HG02759 (cell line): ENCODE measurements at regions not wholly inside any gene's neighbourhood (a gene's known extent, or its start where the extent isn't known, plus 50 kb on each side); places are given as distances from the start of the nearest gene placed in this dataset.
"Not testable (repeated sequence)": the region's sequence is repeated elsewhere in the genome, so short reads cannot be mapped to it uniquely, and the experiment has no call there.

ENCODE experiments used
- ATAC-seq: cut with Tn5 transposase; IDR thresholded peaks from one replicate; pipeline ENCODE4 v1.9.1; 2021; ENCODE audit warnings: mild to moderate bottlenecking, moderate library complexity; ENCODE audit not compliant: unreplicated experiment

DNA sequence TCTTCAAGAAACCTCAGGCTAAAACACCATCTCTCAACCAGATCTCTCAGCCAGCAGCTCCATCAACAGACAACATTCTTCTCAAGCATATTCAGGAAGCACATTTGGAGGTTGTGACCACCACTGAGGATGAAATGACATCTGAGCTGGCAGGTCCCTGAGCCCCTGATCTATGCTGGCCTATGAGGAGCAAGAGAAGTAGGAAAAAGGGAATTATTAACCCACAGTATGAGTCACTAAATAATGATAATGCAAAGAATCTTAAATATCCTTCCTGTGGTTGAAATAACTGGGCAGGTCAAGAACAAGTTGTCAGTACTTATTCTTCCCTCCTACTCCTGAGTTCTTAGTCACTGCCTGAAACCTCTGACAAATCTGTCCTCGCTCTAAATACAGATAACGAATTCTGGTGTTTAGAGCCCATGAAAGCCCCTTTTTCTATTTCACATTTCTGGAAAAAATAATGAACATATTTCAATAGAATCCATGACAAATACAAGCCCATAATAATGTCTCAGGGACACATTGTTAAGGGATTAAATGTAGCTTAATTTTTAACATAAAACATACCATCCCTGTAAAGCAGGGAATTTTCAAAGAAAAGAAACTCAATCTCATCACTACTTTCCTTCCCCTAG, 225.8 kb upstream of the IRS2 start:
- no peak for ATAC-seq

GRCh38 chr13:110010404-110011138, 224.2 kb upstream of the IRS2 start:
- no peak for ATAC-seq

GRCh38 chr13:110008816-110009215, 222.4 kb upstream of the IRS2 start:
- no peak for ATAC-seq

DNA sequence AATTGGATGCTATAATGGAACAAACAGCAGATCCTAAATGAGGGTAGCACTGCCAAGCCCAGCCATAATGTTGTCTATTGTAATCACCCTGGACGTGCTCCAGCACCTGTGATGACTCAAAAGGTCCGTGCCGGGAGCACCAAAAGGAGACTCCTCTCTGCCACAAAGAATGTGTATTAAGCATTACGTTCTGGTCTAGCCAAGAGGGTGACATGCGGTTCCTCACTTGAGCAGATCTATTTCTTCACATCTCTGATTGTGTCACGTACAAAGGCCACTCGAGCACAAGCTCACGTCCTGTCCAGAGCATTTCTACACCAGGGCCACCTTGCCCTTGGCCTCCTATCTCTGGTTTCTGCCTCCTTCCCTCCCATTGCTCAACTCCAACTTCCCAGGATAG, 219.9 kb upstream of the IRS2 start:
- ATAC-seq: no peak

- ATAC-seq: no peak
These were observed 219.2 kb upstream of the IRS2 start for GRCh38 chr13:110005563-110005962.

DNA sequence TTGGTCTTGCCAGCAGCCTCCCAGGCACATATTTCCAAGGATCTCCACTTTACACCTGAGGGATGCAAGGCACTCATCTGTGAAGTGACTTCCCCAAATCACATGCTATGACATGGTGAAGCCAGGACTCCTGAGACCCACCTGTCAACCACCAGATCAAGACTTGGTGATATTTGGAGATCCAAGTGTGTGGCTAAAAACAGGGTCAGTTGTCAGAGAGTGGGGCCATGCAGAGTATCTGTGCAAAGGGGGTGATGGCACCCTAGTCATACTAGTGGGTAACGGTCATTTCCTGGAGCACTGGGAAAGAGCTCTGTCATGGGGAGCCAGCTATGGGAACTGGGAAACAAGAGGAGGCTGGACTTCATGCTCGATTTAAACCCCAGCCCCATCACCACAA, 218.4 kb upstream of the IRS2 start:
- no peak for ATAC-seq

GRCh38 chr13:110001670-110002275, 215.4 kb upstream of the IRS2 start:
- ATAC-seq: no peak

GRCh38 chr13:110000534-110001345, 214.4 kb upstream of the IRS2 start:
- no peak for ATAC-seq

DNA sequence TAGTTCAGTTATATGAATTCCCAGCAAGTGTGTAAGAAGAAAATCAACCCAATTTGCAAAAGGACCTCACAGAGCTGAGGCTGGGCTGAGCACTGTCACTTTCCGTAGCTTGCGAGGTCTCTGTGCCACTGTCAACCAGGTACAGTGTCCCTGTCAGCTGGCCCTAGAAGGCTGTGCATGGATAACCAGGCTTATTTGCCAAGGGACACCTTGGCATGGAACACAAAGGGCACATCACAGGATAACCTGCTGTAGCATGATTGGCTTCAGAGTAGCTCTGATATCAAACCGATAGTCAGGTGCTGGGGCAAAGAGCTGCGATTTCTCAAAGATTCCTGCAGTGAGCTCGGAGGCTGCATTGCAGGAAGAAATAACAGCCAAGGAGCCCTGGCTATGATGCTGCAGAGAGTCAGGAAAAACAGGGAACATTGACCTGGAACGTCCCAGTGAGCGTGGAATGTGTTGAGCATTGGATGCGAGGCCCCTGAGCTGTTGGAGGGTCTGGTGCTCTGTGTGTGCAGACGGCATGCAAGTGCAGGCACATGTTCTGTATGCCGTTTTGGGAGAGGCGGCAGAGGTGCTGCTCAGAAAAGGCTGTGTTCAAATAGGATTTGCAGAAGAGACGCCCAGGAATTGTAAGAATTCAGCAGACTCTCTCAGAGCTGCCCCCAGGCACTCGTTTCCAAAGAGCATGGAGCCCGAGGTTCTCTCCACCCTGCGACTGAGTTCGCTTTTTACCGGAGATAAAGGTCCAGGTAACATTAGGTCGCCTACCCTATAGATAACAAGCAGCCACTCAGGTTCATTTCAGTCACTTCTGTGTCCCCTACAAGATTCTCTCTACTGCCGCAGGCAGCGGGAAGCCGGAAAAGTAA, 213.5 kb upstream of the IRS2 start:
- ATAC-seq: no peak

- ATAC-seq: no peak
These were observed 212.5 kb upstream of the IRS2 start for GRCh38 chr13:109998684-109999533.

DNA sequence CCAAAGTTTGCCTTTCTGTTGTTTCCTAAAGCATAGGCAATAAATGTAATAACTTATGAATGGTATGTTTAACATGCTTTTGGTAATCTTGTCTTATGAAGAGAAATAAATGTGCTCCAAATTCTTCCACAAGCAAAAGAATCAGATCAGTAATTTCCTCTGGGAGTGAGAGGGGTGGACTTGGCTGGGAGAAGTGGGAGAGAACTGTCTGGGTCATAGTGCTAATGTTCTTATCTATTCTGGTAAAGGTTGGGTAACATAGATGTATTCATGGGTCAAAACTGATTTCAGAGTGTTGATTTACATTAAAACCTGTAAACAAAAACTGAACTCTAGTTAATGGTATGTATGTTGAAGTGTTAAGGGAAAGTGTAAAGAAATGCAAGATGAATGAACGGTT, 211.7 kb upstream of the IRS2 start:
- ATAC-seq: no peak

DNA sequence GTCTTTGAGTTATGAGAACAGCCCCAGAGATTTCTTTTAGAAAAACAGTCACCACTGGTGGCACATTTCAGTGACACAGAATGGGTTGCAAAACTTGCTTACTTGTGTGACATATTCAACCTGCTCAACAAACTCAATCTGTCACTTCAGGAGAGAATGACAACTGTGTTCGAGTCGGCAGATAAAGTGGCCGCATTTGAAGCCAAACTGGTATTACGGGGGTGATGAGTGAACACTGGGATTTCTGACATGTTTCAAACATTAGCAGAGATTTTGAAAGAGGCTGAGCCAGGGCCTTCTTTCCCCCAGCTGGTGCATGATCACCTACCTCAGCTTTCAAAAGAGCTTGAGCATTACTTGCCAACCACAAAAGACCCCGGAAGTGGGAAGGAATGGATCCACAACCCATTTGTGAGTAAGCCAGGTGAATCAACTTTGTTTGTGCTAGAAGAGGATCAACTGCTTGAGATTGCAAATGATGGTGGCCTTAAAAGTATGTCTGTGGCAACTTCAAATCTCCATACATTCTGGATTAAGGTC, 210.7 kb upstream of the IRS2 start:
- not testable (repeated sequence) for ATAC-seq

DNA sequence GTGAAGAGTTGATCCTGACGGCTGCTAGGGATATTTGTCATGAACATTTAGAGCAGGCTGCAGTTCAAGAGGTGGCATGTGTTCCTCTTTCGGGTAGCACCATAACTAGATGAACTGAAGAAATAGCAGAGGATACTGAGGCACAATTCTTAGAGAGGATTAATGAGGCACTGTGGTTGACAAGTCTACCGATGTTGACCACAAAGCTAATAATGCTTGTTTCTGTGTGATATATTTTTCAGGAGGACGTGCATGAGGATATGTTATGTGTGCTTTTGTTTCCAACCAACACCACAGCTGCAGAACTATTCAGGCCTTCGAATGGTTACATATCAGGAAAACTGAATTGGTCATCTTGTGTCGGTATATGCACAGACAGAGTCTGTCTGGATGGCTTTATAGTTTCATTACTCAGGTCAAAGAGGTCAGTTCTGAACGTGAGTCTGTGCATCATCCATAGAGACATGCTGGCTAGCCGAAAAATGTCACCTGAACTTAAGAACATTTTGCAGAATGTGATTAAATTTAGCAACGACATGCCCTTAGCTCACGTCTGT, 210.1 kb upstream of the IRS2 start:
- ATAC-seq: no peak

DNA sequence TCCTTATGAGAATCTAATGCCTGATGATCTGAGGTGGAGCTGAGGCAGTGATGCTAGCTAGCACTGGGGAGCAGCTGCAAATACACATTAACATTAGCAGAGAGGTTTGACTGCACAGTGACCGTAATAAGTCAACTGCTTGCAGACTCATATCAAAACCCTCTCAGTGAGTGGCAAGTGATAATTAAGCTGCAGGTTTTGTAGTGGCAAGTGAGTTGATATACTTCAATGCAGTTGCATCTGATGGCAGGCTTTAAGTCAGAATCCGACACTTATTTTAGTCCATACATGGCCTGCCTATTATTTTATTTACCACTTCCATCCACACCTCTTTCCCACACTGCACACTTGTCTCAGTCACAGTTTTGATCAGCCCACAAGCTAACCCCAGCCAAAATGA, 209.2 kb upstream of the IRS2 start:
- no peak for ATAC-seq

GRCh38 chr13:109990296-109990695, 203.9 kb upstream of the IRS2 start:
- ATAC-seq: no peak

GRCh38 chr13:109989686-109990085, 203.3 kb upstream of the IRS2 start:
- no peak for ATAC-seq

GRCh38 chr13:109989155-109989554, 202.8 kb upstream of the IRS2 start:
- no peak for ATAC-seq

DNA sequence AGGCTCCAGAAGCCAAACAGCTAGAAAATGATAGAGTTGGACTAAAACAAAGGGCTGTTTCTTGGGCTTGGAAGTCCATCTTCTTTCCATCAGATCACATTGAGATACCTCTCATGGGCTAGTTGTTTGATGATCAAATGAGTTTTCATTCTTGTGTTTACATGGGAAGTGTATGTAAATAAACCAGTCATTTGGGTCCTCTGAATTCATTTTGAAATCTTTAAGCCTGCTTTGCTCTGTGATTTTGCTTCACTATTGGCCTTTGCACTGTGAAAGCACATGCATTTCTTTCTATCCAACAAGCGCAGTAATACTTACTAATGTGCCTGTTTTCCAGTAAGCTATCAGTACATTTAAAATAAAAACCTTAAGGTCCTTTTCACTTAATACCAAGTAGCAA, 200.5 kb upstream of the IRS2 start:
- no peak for ATAC-seq

DNA sequence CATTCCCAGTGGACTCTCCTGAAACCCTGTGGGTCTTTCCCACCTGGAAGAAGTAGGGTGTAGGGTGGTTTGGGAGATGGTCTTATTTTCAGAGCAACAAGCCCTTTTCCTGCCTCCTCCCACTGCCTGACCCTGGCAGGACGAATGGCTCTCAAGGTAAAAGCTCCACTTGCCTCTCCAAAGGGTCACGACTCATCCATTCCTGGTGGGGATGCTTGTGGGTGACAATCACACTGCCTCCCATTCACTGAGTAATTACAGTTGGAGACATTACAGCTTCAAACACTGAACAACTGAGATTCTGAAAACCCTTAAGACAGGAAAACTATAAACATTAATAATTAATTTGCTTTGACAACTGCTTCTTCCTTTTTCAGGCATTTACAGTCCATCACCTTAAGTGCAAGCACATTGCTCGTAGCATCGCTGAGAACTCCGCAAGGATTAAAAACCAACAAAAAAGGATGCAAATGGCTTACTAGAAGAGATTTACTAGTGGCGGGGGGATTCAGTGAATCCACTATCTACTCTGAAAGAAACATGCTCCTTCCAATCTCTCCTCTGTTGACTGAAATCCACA, 199.6 kb upstream of the IRS2 start:
- no peak for ATAC-seq
